Stimulated activated CD4-positive, alpha-beta T cell treated with anti-CD3 and anti-CD28 coated beads, Interleukin-15, amount 100 ng/mL, for 1 hour (primary cell): ENCODE measurements at regions not wholly inside any gene's neighbourhood (a gene's known extent, or its start where the extent isn't known, plus 50 kb on each side); places are given as distances from the start of the nearest gene placed in this dataset.
"Not testable (repeated sequence)": the region's sequence is repeated elsewhere in the genome, so short reads cannot be mapped to it uniquely, and the experiment has no call there.

ENCODE experiments used
- DNase-seq, 2 donors: peaks; one replicate each; pipeline ENCODE4 v3.0.0-alpha.2; 2020; ENCODE audit warnings: low read depth in 1 of 2, low spot score in 1 of 2

DNA sequence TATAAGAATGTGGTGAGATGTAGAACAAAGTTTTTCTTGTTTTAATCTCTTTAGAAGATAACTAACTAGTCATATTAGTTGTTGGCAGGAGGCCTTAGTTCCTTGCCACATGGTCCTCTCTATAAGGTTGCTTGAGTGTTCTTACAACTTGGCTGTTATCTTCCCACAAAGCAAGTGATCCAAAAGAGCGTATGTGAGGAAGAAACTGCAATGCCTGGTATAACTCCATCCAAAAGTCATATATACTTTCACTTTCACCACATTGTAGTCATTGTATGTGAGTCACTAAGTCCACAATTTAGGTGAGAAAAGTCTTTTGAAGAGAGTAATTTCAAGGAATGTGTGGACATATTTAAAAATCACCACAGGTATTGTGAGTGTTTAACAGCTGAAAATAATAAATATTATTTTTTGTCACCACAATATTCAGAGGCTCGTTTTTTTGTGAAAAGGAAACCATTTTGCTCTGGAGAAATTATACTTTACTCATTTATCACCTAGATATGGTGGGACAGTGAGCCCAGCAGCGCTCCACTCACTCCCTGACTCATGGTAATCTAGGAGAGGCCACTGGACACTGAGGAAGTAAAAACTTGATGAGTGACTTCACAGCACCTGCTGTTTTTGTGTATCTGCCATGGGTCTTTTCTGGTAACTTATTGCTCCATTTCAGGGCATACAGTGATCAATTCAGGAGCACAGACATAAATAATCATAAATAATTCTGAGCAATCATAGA is 369.4 kb upstream of the NDST3 start:
- no peak for DNase-seq

DNA sequence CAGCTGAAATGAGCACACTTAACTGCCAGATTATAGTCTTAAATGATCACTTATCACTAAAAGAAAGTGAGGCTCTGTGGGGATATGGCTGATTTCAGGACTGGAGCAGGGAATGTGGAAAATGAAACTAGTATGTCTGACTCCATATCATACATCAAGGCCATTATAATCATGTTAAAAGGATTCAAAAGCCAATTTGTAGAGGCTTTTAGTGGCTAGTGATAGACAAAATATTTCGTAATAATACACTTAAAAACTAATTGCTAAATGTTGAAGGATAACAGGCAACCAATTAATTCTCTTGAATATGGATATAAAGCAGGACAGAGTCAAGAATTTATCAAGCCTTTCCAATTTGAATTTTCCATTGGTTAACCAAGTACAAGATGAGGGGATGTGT is 358.1 kb upstream of the NDST3 start:
- no peak for DNase-seq

DNA sequence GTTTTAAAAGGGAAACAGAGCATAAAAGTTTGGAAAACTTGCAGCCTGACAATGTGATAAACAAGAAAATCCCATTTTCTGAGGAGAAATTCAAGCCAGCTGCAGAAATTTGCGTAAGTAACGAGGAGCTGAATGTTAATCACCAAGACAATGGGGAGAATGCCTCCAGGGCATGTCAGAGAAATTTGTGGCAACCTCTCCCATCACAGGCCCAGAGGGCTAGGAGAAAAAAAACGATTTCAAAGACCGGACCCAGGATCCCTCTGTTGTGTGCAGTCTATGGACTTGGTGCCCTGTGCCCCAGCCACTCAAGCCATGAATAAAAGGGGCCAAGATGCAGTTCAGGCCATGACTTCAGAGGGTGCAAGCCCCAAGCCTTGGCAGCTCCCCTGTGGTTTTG is 355.4 kb upstream of the NDST3 start:
- DNase-seq, result no peak

DNA sequence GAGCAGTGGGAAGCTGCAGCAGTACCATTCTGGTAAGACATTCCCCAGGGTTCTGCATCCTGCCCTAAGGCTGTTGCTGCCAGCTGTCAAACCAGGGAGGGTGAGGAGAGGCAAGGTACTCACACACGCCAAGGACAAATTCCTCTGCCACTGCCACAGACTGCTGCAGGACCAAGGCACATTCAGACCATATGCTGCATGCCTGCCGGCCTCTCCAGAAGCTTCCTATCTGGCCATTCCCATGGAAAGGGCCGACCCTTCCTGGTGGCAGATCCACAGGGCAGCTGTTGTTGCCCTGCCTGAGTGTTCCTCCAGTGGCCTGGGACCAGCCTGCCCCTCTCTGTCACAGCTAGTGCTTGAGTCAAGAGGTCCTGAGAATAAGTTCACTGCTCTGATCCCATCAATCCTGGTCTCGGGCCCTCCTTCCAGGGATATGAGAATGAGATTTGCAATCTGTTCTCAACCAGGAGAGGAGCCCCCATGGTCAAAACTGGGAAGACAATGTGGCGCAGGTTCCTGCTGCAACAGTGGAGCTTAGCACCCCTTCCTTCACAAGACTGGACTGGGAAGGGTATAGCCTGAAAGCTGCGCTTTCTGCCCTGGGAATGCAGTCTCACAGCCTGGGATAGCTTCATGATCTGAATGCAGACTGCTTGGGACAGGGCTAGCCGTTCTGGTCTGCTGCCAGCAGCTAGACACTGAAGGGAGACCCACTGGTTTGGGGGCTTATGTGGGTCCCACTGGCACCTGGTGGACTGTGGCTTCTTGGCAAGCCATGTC is 342.5 kb upstream of the NDST3 start:
- no peak for DNase-seq

DNA sequence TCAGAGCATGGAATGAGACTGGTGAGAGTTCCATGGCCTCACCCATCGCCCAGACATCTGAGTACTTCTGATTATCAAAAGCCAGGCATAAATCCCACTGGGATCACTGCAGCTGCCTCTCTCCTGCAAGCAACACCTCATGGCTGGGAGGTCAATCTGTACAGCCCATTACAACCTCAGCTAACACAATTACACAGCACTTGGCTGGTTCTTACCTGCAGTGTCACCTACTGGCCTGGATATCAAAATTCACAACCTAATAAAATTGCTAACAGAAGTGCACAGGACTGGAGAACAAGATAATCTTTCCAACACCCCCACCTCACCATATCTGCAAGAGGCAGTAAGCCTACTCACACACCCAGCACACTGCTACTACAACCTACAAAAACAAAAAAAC is 341.7 kb upstream of the NDST3 start:
- no peak for DNase-seq

DNA sequence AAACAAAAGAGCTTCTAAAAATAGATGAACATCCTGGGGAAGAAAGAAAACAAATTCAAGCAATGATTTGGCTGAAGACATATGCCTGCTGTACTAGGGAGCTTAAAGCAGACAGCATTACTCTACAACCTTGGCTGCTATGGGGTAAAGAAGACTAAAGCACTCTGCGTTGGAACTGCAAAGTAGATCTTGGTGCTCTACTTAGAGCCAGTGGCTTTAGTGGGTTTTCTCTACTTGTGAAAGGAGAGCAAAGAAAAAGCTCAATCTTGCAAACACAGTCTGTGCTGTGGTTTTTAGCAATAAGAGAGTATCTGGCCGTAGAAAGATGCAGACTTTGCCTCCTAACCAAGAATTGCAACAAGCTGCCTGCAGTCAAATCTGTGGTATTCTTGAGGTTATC is 334.7 kb upstream of the NDST3 start:
- no peak for DNase-seq

DNA sequence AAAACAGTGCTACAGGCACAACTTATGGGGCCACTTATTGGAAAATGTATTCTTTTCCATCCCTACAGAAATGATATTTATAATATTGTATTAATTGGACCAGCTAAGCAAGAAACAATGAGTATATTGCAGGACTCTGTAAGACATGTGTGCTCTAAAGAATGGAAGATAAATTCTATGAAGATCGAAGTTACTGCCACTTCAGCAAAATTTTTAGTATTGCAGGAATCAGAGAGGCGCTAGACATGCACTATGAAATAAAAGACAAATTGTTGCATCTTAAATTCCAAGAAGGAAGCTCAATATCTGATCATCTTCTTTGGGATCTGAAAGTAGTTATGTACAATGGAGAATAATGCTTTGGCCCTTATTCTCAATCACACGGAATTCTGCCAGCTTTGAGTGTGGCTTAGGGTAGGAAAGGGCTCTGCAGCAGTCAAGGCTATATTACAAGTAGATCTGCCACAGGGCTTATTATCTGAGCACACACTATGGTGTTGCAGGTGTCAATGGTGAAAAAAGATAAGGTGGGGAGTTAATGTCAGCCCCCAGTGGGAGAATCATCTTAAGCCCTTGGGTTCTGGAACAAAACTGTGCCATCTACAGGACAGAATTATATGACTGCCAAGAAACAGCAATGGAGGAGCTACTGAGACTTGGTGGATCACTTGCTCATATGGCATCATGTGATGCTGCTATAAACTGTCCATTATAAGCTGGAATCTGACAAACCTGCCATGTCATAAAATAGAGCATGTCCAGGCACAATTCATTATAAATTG is 334.0 kb upstream of the NDST3 start:
- no peak for DNase-seq

DNA sequence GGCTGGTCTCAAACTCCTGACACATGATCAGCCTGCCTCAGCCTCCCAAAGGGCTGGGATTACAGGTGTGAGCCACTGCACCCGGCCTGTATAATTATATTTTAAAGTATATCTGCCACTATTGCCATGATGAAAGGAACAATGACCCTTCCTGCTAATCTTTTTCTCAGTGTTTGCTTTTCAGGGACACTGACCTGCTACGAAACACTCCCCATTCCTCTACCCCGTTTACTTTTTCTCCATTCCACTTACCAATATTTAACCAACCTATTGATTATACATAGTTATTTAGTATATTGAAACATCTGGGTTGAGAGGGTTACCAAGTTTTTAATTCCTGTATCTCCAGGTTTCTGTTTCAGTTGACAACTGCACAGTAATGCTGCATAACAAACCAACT is 331.9 kb upstream of the NDST3 start:
- DNase-seq, result no peak

DNA sequence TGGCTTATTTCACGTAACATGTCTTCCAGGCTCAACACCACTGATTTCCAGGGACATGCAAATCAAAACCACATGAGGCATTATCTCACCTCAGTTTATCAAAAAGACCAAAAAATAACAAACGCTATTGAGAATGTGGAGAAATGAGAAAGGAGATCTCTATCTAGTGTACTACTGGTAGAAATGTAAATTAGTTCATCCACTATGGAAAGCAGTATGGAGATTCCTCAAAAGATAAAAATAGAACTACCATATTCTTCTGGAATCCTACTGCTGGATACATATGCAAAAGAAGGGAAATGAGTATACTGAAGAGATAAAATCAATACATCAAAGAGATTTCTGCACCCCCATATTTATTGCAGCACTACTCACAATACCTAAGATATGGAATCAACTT is 329.6 kb upstream of the NDST3 start:
- no peak for DNase-seq

DNA sequence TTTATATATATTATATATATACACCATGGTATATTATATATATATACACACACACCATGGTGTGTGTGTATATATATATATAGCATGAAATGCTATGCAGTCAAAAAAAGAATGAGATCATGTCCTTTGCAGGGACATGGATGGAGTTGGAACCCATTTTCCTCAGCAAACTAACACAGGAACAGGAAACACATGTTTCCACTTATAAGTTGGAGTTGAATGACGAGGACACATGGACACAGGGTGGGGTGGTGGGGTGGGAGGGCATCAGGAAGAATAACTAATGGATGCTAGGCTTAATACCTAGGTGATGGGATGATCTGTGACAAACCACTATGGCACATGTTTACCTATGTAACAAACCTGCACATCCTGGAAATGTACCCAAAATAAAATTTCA is 293.6 kb upstream of the NDST3 start:
- DNase-seq, result no peak

DNA sequence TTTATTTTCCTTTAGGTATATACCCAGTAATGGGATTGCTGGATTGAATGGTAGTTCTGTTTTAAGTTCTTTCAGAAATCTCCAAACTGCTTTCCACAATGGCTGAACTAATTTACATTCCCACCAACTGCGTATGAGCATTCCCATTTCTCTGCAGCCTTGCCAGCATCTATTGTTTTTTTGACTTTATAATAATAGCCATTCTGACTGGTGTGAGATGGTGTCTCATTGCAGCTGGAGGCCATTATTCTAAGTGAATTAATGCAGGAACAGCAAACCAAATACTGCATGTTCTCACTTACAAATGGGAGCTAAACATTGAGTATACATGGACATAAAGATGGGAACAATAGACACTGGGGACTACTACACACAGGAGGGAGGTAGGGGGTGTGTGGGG is 288.9 kb upstream of the NDST3 start:
- DNase-seq, result not testable (repeated sequence)

DNA sequence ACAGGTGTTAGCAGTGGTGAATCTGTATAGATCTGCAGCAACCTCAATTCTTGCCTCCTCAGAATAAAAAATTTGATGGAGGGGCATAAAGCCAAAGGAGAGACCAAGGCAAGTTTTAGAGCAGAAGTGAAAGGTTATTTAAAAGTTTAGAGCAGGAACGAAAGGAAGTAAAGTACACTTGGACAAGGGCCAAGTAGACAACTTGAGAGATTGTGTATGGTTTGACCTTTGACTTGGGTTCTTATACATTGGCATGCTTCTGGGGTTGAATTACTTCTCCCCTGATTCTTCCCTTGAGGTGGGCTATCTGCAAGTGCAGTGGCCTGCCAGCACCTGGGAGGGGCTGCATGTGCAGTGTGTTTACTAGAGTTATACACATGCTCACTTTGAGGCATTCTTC is 278.8 kb upstream of the NDST3 start:
- DNase-seq, result no peak

DNA sequence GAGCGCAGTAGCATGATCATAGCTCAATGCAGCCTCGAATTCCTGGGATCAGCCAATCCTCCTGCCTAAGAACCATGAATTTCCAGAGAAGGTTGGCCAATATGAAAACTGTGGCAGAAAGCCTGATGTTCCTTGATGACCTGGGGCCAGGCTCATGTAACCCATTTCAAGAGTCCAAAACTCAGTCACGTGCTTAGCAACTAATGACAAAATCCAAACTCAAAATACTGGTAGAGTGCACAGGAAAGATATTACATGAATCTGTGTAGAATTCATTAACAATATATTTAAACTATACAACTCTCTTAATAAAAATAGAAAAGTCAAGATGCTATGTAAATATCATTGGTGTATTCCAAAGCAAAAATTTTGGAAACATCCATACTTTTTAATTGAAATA is 265.7 kb upstream of the NDST3 start:
- DNase-seq, result no peak

DNA sequence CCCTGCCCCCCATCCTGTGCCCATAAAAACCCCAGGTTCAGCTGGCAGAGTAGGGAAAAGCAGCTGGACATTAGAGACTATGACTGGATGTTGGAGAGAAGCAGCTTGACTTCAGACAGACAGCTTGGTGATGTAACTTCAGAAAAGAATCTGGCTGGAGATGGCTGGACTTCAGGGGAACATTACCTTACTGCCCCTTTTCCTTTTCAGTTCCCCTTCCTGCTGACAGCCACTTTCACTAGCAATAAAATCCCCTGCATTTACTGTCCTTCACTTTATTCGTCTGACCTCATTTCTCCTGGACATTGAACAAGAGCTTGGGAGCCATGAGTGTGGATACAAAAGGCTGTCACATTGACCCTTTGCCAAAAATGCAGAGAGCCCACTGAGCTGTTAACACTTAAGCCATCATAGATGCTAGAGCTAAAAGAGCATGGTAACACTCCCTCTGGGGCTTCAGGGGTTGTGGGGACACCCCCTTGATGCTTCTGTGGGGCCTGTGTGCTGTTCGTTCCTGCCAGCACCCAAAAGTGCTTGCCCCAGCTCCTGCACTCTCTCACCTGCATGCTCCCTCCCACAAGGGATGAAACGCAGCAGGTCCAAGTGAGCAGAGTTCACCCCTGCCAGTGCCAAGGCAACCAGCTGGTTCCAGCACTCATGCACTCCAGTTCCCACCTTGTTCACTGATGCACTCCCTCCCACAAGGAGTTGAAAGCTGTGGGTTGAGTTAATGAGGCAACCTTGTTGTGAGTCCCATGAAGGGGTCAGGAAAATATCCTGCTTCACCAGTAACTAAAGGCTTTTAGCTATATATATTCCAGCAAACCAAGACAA is 263.8 kb upstream of the NDST3 start:
- DNase-seq, result no peak

DNA sequence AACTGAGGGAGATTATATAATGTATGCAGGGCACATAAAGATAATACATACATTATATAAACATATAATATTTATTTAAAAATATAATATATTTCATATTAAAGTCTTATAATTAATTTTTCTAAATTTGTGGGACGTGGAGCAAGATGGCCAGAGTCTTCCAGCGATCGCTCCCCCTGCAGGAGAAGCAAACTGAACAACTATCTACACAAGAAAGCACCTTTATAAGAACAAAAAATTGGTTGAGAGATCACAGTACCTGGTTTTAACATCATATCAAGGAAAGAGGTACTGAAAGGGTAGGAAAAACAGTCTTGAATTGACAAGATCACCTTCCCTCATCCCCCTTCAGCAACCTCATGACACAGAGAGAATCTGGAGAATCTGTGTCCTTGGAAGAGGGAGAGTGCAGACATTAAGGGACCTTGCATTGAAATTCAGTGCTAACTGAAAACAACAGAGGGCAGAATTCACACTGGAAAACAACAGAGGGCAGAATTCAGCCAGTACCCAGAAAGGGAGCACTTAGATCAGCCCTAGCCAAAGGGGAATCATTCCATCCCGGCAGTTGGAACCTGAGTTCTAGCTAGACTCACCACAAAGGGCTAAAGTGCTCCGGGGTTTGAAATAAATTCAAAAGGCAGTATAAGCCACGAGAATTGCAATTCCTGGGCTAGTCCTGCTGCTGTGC is 262.5 kb upstream of the NDST3 start:
- DNase-seq, result no peak

DNA sequence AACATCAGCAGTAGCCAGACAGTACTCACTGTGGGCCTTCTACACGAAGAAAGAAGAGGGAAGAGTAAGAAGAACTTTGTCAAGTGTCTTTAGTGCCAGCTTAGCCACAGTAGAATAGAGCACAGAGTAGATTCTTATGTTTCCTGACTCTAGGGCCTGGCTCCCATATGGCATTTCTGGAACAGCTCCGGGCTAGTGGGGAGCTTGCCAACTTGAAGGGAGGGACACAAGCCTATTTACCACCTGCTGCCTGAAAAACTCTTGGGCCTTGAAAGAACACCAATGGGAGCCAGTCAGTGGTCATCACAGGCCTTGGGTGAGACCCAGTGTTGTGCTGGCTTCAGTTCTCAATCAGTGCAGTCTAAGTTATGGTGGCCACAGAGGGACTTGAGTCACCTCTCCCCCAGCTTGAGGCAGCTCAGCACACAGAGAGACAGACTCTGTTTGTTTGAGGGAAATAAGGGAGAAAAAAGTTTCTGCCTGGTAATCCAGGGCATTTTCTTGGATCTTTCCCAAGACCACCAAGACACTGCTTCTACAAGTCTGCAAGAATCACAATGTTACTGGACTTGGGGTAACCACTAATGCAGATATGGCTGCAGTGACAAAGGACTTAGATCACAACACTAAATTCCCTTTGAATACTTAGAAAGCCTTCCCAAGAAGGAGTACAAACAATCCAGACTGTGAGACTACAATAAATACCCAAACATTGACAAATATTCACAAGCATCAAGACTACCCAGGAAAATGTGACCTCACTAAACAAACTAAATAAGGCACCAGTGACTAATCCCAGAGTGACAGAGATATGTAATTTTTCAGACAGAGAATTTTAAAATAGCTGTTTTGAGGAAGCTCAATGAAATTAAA is 261.0 kb upstream of the NDST3 start:
- DNase-seq, result no peak

DNA sequence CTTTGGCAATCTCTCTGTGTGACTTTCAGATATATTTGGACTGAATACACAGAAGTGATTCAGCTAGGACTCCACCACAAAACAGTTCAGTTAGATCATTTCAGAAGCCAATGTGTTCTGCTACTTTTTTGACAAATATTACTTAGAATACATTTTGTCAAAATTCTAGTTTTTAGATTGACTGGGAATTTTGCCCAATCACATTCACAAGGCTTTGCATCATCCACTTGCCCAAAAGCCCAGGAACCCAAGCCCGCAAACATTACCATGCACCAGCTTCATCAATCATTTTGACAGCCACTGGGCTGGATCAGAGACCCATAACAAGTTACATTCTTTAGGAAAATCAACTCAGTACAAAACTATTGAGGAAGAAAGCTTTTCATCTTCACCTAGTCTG is 256.6 kb upstream of the NDST3 start:
- no peak for DNase-seq

DNA sequence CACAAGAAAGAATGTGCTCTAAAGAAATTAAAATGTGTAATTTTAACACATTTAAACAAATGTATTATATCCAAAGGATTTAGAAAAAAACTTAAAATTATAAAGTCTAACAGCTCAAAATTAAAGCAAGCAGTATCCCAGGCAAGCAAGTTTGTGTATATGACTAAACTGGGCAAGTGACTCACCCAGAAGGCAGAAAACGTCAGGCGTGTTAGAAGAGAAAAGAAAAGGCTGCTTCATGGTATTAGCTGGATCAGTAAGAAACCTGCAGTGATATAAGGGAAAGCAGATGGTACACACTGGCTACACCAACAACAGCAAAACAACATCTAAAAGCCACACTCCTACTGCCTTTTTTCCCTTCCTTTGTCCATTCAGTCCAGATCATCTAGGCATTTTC is 250.6 kb upstream of the NDST3 start:
- DNase-seq, result no peak

DNA sequence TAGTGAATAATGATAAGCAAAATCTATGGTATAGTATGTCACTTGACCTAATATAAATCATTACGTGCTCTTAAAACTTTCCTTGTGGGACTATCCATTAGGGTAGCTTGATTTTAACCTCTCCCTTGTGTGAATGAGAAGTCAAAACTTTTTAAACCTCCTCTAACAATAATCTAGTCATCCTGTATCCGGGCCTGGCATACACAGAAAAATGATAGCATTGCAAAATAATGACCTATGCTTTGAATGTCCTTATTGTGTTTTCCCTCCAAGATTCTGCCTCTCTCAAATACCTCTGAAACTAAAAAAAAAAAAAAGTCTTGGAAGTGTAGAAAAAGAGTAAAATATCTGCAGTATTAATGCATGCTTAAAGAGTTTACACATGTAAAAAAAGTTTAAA is 250.0 kb upstream of the NDST3 start:
- DNase-seq, result no peak

DNA sequence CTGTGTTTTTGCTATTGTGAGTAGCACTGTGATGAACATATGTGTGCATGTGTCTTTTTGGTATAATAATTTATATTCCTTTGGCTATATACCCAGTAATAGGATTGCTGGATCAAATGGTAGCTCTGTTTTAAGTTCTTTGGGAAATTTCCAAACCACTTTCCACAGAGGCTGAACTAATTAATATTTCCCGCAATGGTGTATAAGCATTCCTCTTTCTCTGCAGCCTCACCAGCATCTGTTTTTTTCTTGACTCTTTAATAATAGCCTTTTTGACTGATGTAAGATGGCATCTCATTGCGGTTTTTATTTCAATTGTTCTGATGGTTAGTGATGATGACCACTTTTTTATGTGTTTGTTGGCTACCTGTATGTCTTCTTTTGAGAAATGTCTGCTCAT is 247.7 kb upstream of the NDST3 start:
- DNase-seq, result no peak
